Neural cell (in vitro differentiated cells): ENCODE measurements at regions not wholly inside any gene's neighbourhood (a gene's known extent, or its start where the extent isn't known, plus 50 kb on each side); places are given as distances from the start of the nearest gene placed in this dataset.

ENCODE experiments used
- H2AFZ ChIP-seq: fragments of 200-600, 300-800 bp; sonication (generic), shearing (Covaris generic); 2 replicates; pipeline ENCODE4 v1.6.0; 2014; ENCODE audit warnings: low read depth, mild to moderate bottlenecking, antibody characterized with exemption, low read length, moderate library complexity
- H3F3A ChIP-seq: fragments of 200-600 bp; shearing (Covaris generic); 2 replicates; pipeline ENCODE4 v1.6.1; 2016; ENCODE audit warnings: mild to moderate bottlenecking, moderate library complexity, mixed read lengths, antibody characterized with exemption, low read length; ENCODE audit not compliant: insufficient read depth, poor library complexity, severe bottlenecking
- H3K27ac ChIP-seq: fragments of 200-600, 300-800 bp; sonication (generic), shearing (Covaris generic); 2 replicates; pipeline ENCODE4 v1.5.1; 2014; ENCODE audit warnings: mild to moderate bottlenecking, low read length, moderate library complexity
- H3K27me3 ChIP-seq: fragments of 300-800, 200-600 bp; sonication (generic), shearing (Covaris generic); 2 replicates; pipeline ENCODE4 v1.6.0; 2014; ENCODE audit warnings: mild to moderate bottlenecking, low read depth, low read length, moderate library complexity; ENCODE audit not compliant: insufficient read depth
- H3K36me3 ChIP-seq: fragments of 300-800, 200-600 bp; sonication (generic), shearing (Covaris generic); 2 replicates; pipeline ENCODE4 v1.5.1; 2014; ENCODE audit warnings: mild to moderate bottlenecking, antibody characterized with exemption, low read length, moderate library complexity; ENCODE audit not compliant: insufficient read depth
- H3K4me2 ChIP-seq: fragments of 300-800, 200-600 bp; sonication (generic), shearing (Covaris generic); 2 replicates; pipeline ENCODE4 v1.6.0; 2014; ENCODE audit warnings: mild to moderate bottlenecking, low read length
- H3K4me3 ChIP-seq: fragments of 300-800, 200-600 bp; sonication (generic), shearing (Covaris generic); 2 replicates; pipeline ENCODE4 v1.5.1; 2014; ENCODE audit warnings: mild to moderate bottlenecking, low read length, moderate library complexity
- H3K79me2 ChIP-seq: fragments of 200-600 bp; shearing (Covaris generic); replicated peaks from 2 replicates; pipeline ENCODE4 v1.6.0; 2014; ENCODE audit warnings: mild to moderate bottlenecking, low read length, moderate library complexity; ENCODE audit not compliant: insufficient read depth
- H3K9ac ChIP-seq: fragments of 300-800, 200-600 bp; sonication (generic), shearing (Covaris generic); 2 replicates; pipeline ENCODE4 v1.6.1; 2016; ENCODE audit warnings: mild to moderate bottlenecking, low read length, mixed read lengths
- H3K9me2 ChIP-seq: fragments of 200-600 bp; shearing (Covaris generic); 2 replicates; pipeline ENCODE4 v1.6.1; 2016; ENCODE audit warnings: mild to moderate bottlenecking, low read length, mixed read lengths; ENCODE audit not compliant: insufficient read depth
- H3K9me3 ChIP-seq: fragments of 200-600, 300-800 bp; sonication (generic), shearing (Covaris generic); 2 replicates; pipeline ENCODE4 v1.6.1; 2016; ENCODE audit warnings: mild to moderate bottlenecking, mixed run types, low read length, moderate library complexity, mixed read lengths
- H4K20me1 ChIP-seq: fragments of 200-600 bp; shearing (Covaris generic); 2 replicates; pipeline ENCODE4 v1.6.1; 2016; ENCODE audit warnings: mild to moderate bottlenecking, mixed run types; ENCODE audit not compliant: insufficient read depth
- EP300 ChIP-seq: fragments of 450-650 bp; conservative IDR thresholded peaks from 2 replicates; pipeline ENCODE4 v1.6.1; 2014; ENCODE audit warnings: antibody characterized with exemption, mild to moderate bottlenecking, moderate library complexity; ENCODE audit not compliant: poor library complexity, severe bottlenecking
- EZH2 ChIP-seq: fragments of 200-600, 300-800 bp; shearing (Covaris generic), sonication (generic); IDR thresholded peaks from 2 replicates; pipeline ENCODE4 v1.6.1; 2014; ENCODE audit warnings: antibody characterized with exemption, low read length, borderline replicate concordance, mild to moderate bottlenecking; ENCODE audit not compliant: insufficient read depth, poor library complexity, severe bottlenecking
- MXI1 ChIP-seq: fragments of 450-650 bp; conservative IDR thresholded peaks from 2 replicates; pipeline ENCODE4 v1.6.1; 2014; ENCODE audit warnings: antibody characterized with exemption, mild to moderate bottlenecking; ENCODE audit not compliant: poor library complexity, severe bottlenecking
- POLR2AphosphoS5 ChIP-seq: IDR thresholded peaks from 2 replicates; pipeline ENCODE4 v1.6.1; 2012
- RAD21 ChIP-seq: fragments of 450-650 bp; conservative IDR thresholded peaks from 2 replicates; pipeline ENCODE4 v1.6.1; 2014; ENCODE audit warnings: antibody characterized with exemption, mild to moderate bottlenecking, moderate library complexity
- SMC3 ChIP-seq: fragments of 450-650 bp; conservative IDR thresholded peaks from 2 replicates; pipeline ENCODE4 v1.6.1; 2014; ENCODE audit warnings: antibody characterized with exemption, mild to moderate bottlenecking, moderate library complexity; ENCODE audit not compliant: poor library complexity
- TAF1 ChIP-seq: IDR thresholded peaks from 2 replicates; pipeline ENCODE4 v1.6.1; 2012; ENCODE audit warnings: low read depth
- TF ChIP-seq, protein P1 (sequence below): fragments of 450-650 bp; IDR thresholded peaks from 2 replicates; pipeline ENCODE4 v1.5.1; 2014; ENCODE audit warnings: antibody characterized with exemption, mild to moderate bottlenecking, moderate library complexity; ENCODE audit not compliant: poor library complexity, severe bottlenecking
- TF ChIP-seq, protein P2 (sequence below): IDR thresholded peaks from 2 replicates; pipeline ENCODE4 v1.6.1; 2012; ENCODE audit warnings: borderline replicate concordance

DNA sequence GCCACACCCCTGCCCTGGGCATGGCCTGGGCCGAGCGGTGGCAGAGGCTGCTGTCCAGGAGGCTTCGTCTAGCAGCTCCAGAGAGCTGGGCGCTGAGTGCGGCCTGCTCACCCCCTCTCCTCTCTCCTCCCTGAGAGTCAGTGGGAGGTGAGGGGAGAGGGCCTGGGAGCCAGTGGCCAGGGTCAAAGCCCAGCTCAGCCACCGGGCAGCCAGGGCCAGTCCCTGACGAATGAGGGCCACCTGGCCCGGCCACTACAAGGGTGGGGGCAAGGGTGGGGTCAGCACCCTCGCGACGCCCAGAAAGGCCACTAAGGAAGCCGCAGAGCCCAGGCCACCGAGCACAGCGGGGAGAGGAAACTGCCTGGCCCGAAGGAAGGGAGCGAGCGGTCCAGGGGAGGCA, 131.7 kb downstream of the FAM53A start:
- Histone ChIP-seq H3K4me2 (no peak overlapping the region), H3F3A (no peaks in the 10 kb centered on the region), H3K27ac (no peak overlapping the region), H3K36me3 (no peaks in the 10 kb centered on the region), H3K27me3 (no peaks in the 10 kb centered on the region), H3K9me3 (no peaks in the 10 kb centered on the region), H3K79me2 (no peaks in the 10 kb centered on the region), H3K9ac (no peak overlapping the region), H4K20me1 (no peaks in the 10 kb centered on the region), H3K4me3 (no peak overlapping the region), H3K9me2 (no peaks in the 10 kb centered on the region), H2AFZ (no peak overlapping the region)
- no peak for TF ChIP-seq RAD21
- no peak for TF ChIP-seq SMC3
- TF ChIP-seq TAF1, result no peak
- TF ChIP-seq MXI1, result no peak
- TF ChIP-seq, protein P1, sequence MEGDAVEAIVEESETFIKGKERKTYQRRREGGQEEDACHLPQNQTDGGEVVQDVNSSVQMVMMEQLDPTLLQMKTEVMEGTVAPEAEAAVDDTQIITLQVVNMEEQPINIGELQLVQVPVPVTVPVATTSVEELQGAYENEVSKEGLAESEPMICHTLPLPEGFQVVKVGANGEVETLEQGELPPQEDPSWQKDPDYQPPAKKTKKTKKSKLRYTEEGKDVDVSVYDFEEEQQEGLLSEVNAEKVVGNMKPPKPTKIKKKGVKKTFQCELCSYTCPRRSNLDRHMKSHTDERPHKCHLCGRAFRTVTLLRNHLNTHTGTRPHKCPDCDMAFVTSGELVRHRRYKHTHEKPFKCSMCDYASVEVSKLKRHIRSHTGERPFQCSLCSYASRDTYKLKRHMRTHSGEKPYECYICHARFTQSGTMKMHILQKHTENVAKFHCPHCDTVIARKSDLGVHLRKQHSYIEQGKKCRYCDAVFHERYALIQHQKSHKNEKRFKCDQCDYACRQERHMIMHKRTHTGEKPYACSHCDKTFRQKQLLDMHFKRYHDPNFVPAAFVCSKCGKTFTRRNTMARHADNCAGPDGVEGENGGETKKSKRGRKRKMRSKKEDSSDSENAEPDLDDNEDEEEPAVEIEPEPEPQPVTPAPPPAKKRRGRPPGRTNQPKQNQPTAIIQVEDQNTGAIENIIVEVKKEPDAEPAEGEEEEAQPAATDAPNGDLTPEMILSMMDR, result no peak
- no peak for TF ChIP-seq EZH2
- TF ChIP-seq, protein P2, sequence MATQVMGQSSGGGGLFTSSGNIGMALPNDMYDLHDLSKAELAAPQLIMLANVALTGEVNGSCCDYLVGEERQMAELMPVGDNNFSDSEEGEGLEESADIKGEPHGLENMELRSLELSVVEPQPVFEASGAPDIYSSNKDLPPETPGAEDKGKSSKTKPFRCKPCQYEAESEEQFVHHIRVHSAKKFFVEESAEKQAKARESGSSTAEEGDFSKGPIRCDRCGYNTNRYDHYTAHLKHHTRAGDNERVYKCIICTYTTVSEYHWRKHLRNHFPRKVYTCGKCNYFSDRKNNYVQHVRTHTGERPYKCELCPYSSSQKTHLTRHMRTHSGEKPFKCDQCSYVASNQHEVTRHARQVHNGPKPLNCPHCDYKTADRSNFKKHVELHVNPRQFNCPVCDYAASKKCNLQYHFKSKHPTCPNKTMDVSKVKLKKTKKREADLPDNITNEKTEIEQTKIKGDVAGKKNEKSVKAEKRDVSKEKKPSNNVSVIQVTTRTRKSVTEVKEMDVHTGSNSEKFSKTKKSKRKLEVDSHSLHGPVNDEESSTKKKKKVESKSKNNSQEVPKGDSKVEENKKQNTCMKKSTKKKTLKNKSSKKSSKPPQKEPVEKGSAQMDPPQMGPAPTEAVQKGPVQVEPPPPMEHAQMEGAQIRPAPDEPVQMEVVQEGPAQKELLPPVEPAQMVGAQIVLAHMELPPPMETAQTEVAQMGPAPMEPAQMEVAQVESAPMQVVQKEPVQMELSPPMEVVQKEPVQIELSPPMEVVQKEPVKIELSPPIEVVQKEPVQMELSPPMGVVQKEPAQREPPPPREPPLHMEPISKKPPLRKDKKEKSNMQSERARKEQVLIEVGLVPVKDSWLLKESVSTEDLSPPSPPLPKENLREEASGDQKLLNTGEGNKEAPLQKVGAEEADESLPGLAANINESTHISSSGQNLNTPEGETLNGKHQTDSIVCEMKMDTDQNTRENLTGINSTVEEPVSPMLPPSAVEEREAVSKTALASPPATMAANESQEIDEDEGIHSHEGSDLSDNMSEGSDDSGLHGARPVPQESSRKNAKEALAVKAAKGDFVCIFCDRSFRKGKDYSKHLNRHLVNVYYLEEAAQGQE, result no peak
- no peak for TF ChIP-seq POLR2AphosphoS5

DNA sequence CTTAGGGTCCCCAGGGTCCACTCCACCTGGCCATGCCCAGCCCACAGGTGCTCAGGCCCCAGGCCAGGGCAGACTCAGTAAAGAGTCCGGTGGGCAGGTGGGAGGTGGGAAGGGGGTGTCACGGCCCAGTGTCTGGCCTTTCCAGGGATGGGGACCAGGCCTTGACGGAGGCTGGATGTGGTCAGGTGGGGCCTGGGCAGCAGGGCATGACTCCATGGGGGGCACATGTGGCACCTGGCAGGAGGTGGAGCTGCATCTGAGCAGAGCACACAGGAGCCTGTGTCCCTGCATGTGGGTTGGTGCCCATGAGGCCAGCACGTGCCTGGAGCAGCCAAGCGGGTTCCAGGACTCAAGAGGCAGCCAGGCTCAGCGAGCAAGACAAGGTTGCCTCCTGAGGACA, 132.9 kb downstream of the FAM53A start:
- no peaks in the 10 kb centered on the region for H3K27me3 ChIP-seq
- no peak overlapping the region for H3K4me3 ChIP-seq
- H3K9me2 ChIP-seq, result no peaks in the 10 kb centered on the region
- H3F3A ChIP-seq, result no peaks in the 10 kb centered on the region
- TF ChIP-seq MXI1, result no peak
- TF ChIP-seq TAF1, result no peak
- no peak for TF ChIP-seq EZH2
- no peak for TF ChIP-seq SMC3
- TF ChIP-seq POLR2AphosphoS5, result no peak
- TF ChIP-seq, protein P1, result no peak
- TF ChIP-seq RAD21, result no peak
- TF ChIP-seq EP300, result no peak
- TF ChIP-seq, protein P2, result no peak
- H3K79me2 ChIP-seq, result no peaks in the 10 kb centered on the region
- H2AFZ ChIP-seq, result no peak overlapping the region
- H3K9ac ChIP-seq, result no peak overlapping the region
- H3K9me3 ChIP-seq, result no peaks in the 10 kb centered on the region
- H3K4me2 ChIP-seq, result no peak overlapping the region
- no peak overlapping the region for H3K27ac ChIP-seq
- no peaks in the 10 kb centered on the region for H3K36me3 ChIP-seq
- H4K20me1 ChIP-seq, result no peaks in the 10 kb centered on the region
